ENCODE measurements at regions not wholly inside any gene's neighbourhood (a gene's known extent, or its start where the extent isn't known, plus 50 kb on each side); places are given as distances from the start of the nearest gene placed in this dataset.

GRCh38 chr2:8132351-8132831 lies 549.5 kb upstream of the ID2 start:
- TF ChIP-seq CTCF (conservative IDR thresholded peaks at IDR 0.05; ENCODE audit: low read depth, low read length) (no peak), EZH2 (IDR thresholded peaks at IDR 0.05; ENCODE audit: borderline replicate concordance, low read depth, low read length, poor library complexity, severe bottlenecking) (no peak)
